Mesendoderm (in vitro differentiated cells): ENCODE measurements at regions not wholly inside any gene's neighbourhood (a gene's known extent, or its start where the extent isn't known, plus 50 kb on each side); places are given as distances from the start of the nearest gene placed in this dataset.

ENCODE experiments used
- DNase-seq: peaks from one replicate; pipeline ENCODE4 v3.0.0; 2013
- H2AK5ac ChIP-seq: 2 replicates; pipeline ENCODE4 v1.6.1; 2013; ENCODE audit warnings: low read length, inconsistent platforms
- H2BK120ac ChIP-seq: 2 replicates; pipeline ENCODE4 v1.6.1; 2013; ENCODE audit warnings: low read depth, mild to moderate bottlenecking, low read length, moderate library complexity, mixed read lengths
- H2BK15ac ChIP-seq: replicated peaks from 2 replicates; pipeline ENCODE4 v1.6.1; 2013; ENCODE audit warnings: low read depth, mild to moderate bottlenecking, moderate library complexity
- H2BK5ac ChIP-seq: 2 replicates; pipeline ENCODE4 v1.6.1; 2013; ENCODE audit warnings: low read length, inconsistent platforms
- H3K18ac ChIP-seq: 2 replicates; pipeline ENCODE4 v1.6.1; 2013; ENCODE audit warnings: mild to moderate bottlenecking, low read length, mixed read lengths
- H3K23ac ChIP-seq: one replicate; pipeline ENCODE4 v1.6.1; 2013; ENCODE audit warnings: low read length
- H3K27ac ChIP-seq: 2 replicates; pipeline ENCODE4 v1.5.1; 2013; ENCODE audit warnings: low read depth, mild to moderate bottlenecking, inconsistent platforms, low read length, moderate library complexity
- H3K27me3 ChIP-seq: 2 replicates; pipeline ENCODE4 v1.6.1; 2013; ENCODE audit warnings: low read length, control low read depth, mild to moderate bottlenecking, inconsistent platforms; ENCODE audit not compliant: insufficient read depth, poor library complexity
- H3K36me3 ChIP-seq: 2 replicates; pipeline ENCODE4 v1.6.1; 2013; ENCODE audit warnings: low read length, inconsistent platforms; ENCODE audit not compliant: control insufficient read depth, insufficient read depth
- H3K4ac ChIP-seq: one replicate; pipeline ENCODE4 v1.6.1; 2013; ENCODE audit warnings: low read depth, mild to moderate bottlenecking, low read length, moderate library complexity
- H3K4me1 ChIP-seq: 2 replicates; pipeline ENCODE4 v1.6.1; 2013; ENCODE audit warnings: low read depth, low read length, inconsistent platforms; ENCODE audit not compliant: control insufficient read depth
- H3K4me2 ChIP-seq: 2 replicates; pipeline ENCODE4 v1.6.1; 2013; ENCODE audit warnings: low read length
- H3K4me3 ChIP-seq: 2 replicates; pipeline ENCODE4 v1.5.1; 2013; ENCODE audit warnings: mild to moderate bottlenecking, low read length
- H3K56ac ChIP-seq: one replicate; pipeline ENCODE4 v1.6.1; 2013; ENCODE audit warnings: low read length
- H3K79me1 ChIP-seq: 2 replicates; pipeline ENCODE4 v1.6.1; 2013; ENCODE audit warnings: low read length, inconsistent platforms
- H3K79me2 ChIP-seq: 2 replicates; pipeline ENCODE4 v1.6.1; 2013; ENCODE audit warnings: mild to moderate bottlenecking, low read length; ENCODE audit not compliant: control insufficient read depth, insufficient read depth
- H3K9ac ChIP-seq: 2 replicates; pipeline ENCODE4 v1.6.1; 2013; ENCODE audit warnings: low read length, inconsistent platforms
- H4K5ac ChIP-seq: one replicate; pipeline ENCODE4 v1.6.1; 2013; ENCODE audit warnings: low read length
- H4K8ac ChIP-seq: one replicate; pipeline ENCODE4 v1.6.1; 2013; ENCODE audit warnings: low read depth, mild to moderate bottlenecking, control low read depth, low read length, moderate library complexity
- WGBS: extraction: QIAGEN DNeasy Blood & Tissue Kit; methylation state at CpG from one replicate; pipeline ENCODE4 v1.1.7; 2013; ENCODE audit warnings: low lambda C conversion rate, missing lambda C conversion rate; ENCODE audit not compliant: insufficient coverage; ENCODE audit errors: extremely low coverage; 5-methylcytosine and 5-hydroxymethylcytosine counted together

GRCh38 chr1:219506936-219507335 lies 106.0 kb downstream of the ZC3H11B start:
- H4K5ac ChIP-seq = no peak overlapping the region
- no peak overlapping the region for H4K8ac ChIP-seq
- no peak overlapping the region for H2BK5ac ChIP-seq
- H3K79me2 ChIP-seq = no peaks in the 10 kb centered on the region
- no peaks in the 10 kb centered on the region for H3K36me3 ChIP-seq
- no peak overlapping the region for H3K4ac ChIP-seq
- H3K23ac ChIP-seq = no peak overlapping the region
- H3K79me1 ChIP-seq = no peaks in the 10 kb centered on the region
- H3K4me2 ChIP-seq = no peak overlapping the region
- no peak overlapping the region for H3K9ac ChIP-seq
- no peak for DNase-seq
- no peak overlapping the region for H3K27ac ChIP-seq
- H2AK5ac ChIP-seq = no peak overlapping the region
- H3K18ac ChIP-seq = no peak overlapping the region
- H3K4me1 ChIP-seq = no peaks in the 10 kb centered on the region
- no peak overlapping the region for H3K4me3 ChIP-seq
- no peak overlapping the region for H2BK15ac ChIP-seq
- H2BK120ac ChIP-seq = no peak overlapping the region
- H3K56ac ChIP-seq = no peak overlapping the region
- WGBS = no CpG with 5 or more reads among the region's 1 CpG
- H3K27me3 ChIP-seq = no peaks in the 10 kb centered on the region

GRCh38 chr1:219506473-219506899 lies 106.4 kb downstream of the ZC3H11B start:
- H4K8ac ChIP-seq = no peak overlapping the region
- H3K79me2 ChIP-seq = no peaks in the 10 kb centered on the region
- H2BK120ac ChIP-seq = no peak overlapping the region
- no peak overlapping the region for H3K56ac ChIP-seq
- H2BK5ac ChIP-seq = no peak overlapping the region
- H3K18ac ChIP-seq = no peak overlapping the region
- no peak for DNase-seq
- no peak overlapping the region for H3K4me2 ChIP-seq
- no peaks in the 10 kb centered on the region for H3K4me1 ChIP-seq
- no peak overlapping the region for H3K23ac ChIP-seq
- no peak overlapping the region for H2AK5ac ChIP-seq
- H4K5ac ChIP-seq = no peak overlapping the region
- H3K4me3 ChIP-seq = no peak overlapping the region
- H3K27me3 ChIP-seq = no peaks in the 10 kb centered on the region
- no peak overlapping the region for H3K9ac ChIP-seq
- no peak overlapping the region for H3K27ac ChIP-seq
- no peaks in the 10 kb centered on the region for H3K36me3 ChIP-seq
- no CpG with 5 or more reads among the region's 4 CpGs for WGBS
- H3K4ac ChIP-seq = no peak overlapping the region
- no peaks in the 10 kb centered on the region for H3K79me1 ChIP-seq
- no peak overlapping the region for H2BK15ac ChIP-seq

DNA sequence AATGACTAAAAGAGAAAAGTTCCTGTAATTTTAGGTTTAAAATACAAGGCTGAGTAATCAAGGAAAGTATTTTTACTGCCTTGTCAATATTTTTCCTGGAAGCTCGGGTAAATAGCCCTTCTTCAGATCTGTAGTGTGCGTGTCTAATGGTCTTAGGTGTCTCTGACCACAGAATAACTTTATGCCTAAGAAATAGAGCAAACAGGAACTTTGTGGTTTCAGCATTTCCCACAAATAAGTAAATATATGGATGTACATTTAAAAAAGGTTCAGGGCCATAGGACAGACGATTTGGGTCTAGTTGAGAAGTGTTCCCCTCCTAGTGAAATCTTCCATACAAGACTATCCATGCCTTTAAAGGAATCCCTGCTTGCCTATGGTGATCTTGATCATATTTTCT lies 107.0 kb downstream of the ZC3H11B start:
- Histone ChIP-seq H3K27ac (no peak overlapping the region), H3K27me3 (no peaks in the 10 kb centered on the region), H4K8ac (no peak overlapping the region), H3K4me3 (no peak overlapping the region), H2BK120ac (no peak overlapping the region), H2AK5ac (no peak overlapping the region), H3K79me2 (no peaks in the 10 kb centered on the region), H3K36me3 (no peaks in the 10 kb centered on the region), H2BK5ac (no peak overlapping the region), H3K4me2 (no peak overlapping the region), H3K79me1 (no peaks in the 10 kb centered on the region), H3K23ac (no peak overlapping the region), H2BK15ac (no peak overlapping the region), H3K18ac (no peak overlapping the region), H3K4me1 (no peaks in the 10 kb centered on the region), H3K4ac (no peak overlapping the region), H4K5ac (no peak overlapping the region), H3K9ac (no peak overlapping the region), H3K56ac (no peak overlapping the region)
- DNase-seq = no peak
- WGBS = no CpG with 5 or more reads among the region's 3 CpGs

DNA sequence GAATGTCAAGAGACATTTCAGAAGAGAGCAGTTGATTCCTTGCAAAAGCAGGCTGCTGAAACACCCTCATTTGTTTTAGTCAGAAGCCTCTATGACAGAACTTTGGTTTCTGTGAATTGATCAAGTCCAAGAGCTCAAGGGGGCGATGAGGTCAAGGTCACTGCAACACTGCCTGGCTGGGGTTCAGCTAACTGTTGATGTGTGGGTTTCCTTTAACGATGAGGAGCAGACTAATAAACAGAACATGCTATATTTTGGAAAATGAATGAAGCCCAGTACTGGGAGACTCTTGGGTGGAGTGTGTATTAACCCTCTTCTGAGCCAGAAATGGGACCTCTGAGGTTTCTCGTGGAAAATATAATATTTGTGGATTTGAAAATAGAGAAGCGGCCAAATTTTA lies 109.3 kb downstream of the ZC3H11B start:
- H3K36me3 ChIP-seq = no peaks in the 10 kb centered on the region
- H3K4ac ChIP-seq = no peak overlapping the region
- H3K18ac ChIP-seq = no peak overlapping the region
- no peak overlapping the region for H3K27ac ChIP-seq
- H3K4me1 ChIP-seq = no peaks in the 10 kb centered on the region
- H2AK5ac ChIP-seq = no peak overlapping the region
- no peak overlapping the region for H2BK5ac ChIP-seq
- H4K5ac ChIP-seq = no peak overlapping the region
- H3K23ac ChIP-seq = no peak overlapping the region
- H3K9ac ChIP-seq = no peak overlapping the region
- H3K4me3 ChIP-seq = no peak overlapping the region
- no peak overlapping the region for H3K4me2 ChIP-seq
- 100% methylated on average over 1 of the region's 4 CpGs for WGBS
- H3K79me1 ChIP-seq = no peaks in the 10 kb centered on the region
- no peak overlapping the region for H2BK120ac ChIP-seq
- H3K27me3 ChIP-seq = no peaks in the 10 kb centered on the region
- no peak overlapping the region for H4K8ac ChIP-seq
- H3K79me2 ChIP-seq = no peaks in the 10 kb centered on the region
- H2BK15ac ChIP-seq = no peak overlapping the region
- DNase-seq = no peak
- no peak overlapping the region for H3K56ac ChIP-seq

DNA sequence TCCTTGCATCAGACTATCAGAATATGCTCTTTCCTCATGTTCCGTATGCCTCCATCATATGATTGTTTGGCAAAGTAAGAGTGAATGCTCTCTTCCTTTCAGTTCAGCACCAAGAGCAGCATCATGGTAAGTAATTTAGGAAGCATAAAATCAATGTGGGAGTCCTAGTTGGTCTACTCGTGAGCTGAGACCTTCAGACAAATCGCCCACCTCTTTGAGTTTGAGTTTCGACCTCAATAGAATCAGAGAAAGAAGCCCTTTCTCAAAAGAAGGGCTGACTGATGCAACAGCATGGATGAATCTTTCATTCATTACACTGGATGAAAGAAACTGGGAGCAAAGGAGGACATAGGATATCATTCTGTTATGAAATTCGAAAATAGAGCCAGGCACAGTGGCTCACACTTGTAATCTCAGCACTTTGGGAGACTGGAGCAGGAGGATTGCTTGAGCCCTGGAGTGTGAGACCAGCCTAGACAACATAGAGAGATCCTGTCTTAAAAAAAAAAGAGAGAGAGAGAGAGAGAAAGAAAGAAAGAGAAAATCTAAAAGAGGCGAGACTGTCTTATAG lies 112.5 kb downstream of the ZC3H11B start:
- Histone ChIP-seq H4K5ac (no peak overlapping the region), H3K79me1 (no peaks in the 10 kb centered on the region), H3K4ac (no peak overlapping the region), H2BK15ac (no peak overlapping the region), H3K56ac (no peak overlapping the region), H2BK5ac (no peak overlapping the region), H4K8ac (no peak overlapping the region), H3K4me2 (no peak overlapping the region), H3K27me3 (no peaks in the 10 kb centered on the region), H3K36me3 (no peaks in the 10 kb centered on the region), H3K4me3 (no peak overlapping the region), H3K9ac (no peak overlapping the region), H3K27ac (no peak overlapping the region), H2BK120ac (no peak overlapping the region), H3K23ac (no peak overlapping the region), H3K18ac (no peak overlapping the region), H3K79me2 (no peaks in the 10 kb centered on the region), H2AK5ac (no peak overlapping the region), H3K4me1 (no peaks in the 10 kb centered on the region)
- WGBS = no CpG with 5 or more reads among the region's 6 CpGs
- no peak for DNase-seq

- Histone ChIP-seq H2BK5ac (no peak overlapping the region), H3K4me2 (no peak overlapping the region), H2AK5ac (no peak overlapping the region), H3K23ac (no peak overlapping the region), H3K4me1 (no peaks in the 10 kb centered on the region), H3K56ac (no peak overlapping the region), H3K4ac (no peak overlapping the region), H3K79me2 (no peaks in the 10 kb centered on the region), H3K18ac (no peak overlapping the region), H3K36me3 (no peaks in the 10 kb centered on the region), H3K79me1 (no peaks in the 10 kb centered on the region), H3K4me3 (no peak overlapping the region), H3K27me3 (no peaks in the 10 kb centered on the region), H3K9ac (no peak overlapping the region), H4K8ac (no peak overlapping the region), H2BK120ac (no peak overlapping the region), H3K27ac (no peak overlapping the region), H4K5ac (no peak overlapping the region), H2BK15ac (no peak overlapping the region)
- DNase-seq = no peak
- WGBS = no CpG with 5 or more reads among the region's 1 CpG
Observed at GRCh38 chr1:219498666-219499065, 114.2 kb downstream of the ZC3H11B start.
